CD14-positive monocyte (primary cell): ENCODE measurements at regions not wholly inside any gene's neighbourhood (a gene's known extent, or its start where the extent isn't known, plus 50 kb on each side); places are given as distances from the start of the nearest gene placed in this dataset.
"Not testable (repeated sequence)": the region's sequence is repeated elsewhere in the genome, so short reads cannot be mapped to it uniquely, and the experiment has no call there.

Source experiments
- DNase-seq, 3 donors: peaks; one replicate each; pipeline ENCODE4 v3.0.0-alpha.2; 2011 to 2022
- H2AFZ ChIP-seq: 2 replicates; pipeline ENCODE4 v1.6.0; 2012; ENCODE audit warnings: mild to moderate bottlenecking, low read depth, low read length, inconsistent platforms; ENCODE audit not compliant: insufficient read depth, poor library complexity, severe bottlenecking
- H3K27ac ChIP-seq, 2 donors: 1 replicate in 1 of 2; 2 replicates in 1 of 2; pipeline ENCODE4 v1.5.1; 2012 to 2013; ENCODE audit warnings: low read length in 2 of 2, control low read depth in 1 of 2, inconsistent platforms in 1 of 2, low read depth in 1 of 2, mild to moderate bottlenecking in 1 of 2
- H3K27me3 ChIP-seq, 2 donors: one replicate each; pipeline versions ENCODE4 v1.6.0 to v1.6.1; 2011 to 2013; ENCODE audit warnings: low read length in 2 of 2; ENCODE audit not compliant: control insufficient read depth in 2 of 2, insufficient read depth in 2 of 2
- H3K36me3 ChIP-seq, 2 donors: replicated peaks in 1 of 2; 1 replicate in 1 of 2; 2 replicates in 1 of 2; pipeline versions ENCODE4 v1.5.1 to v1.6.1; 2012 to 2013; ENCODE audit warnings: low read length in 2 of 2, control low read depth in 1 of 2, inconsistent platforms in 1 of 2, mild to moderate bottlenecking in 1 of 2; ENCODE audit not compliant: insufficient read depth in 2 of 2, control insufficient read depth in 1 of 2
- H3K4me1 ChIP-seq, 2 donors: 1 replicate in 1 of 2; 2 replicates in 1 of 2; pipeline versions ENCODE4 v1.5.1 to v1.6.1; 2012 to 2013; ENCODE audit warnings: low read length in 2 of 2, control low read depth in 1 of 2, inconsistent platforms in 1 of 2, mild to moderate bottlenecking in 1 of 2, moderate library complexity in 1 of 2; ENCODE audit not compliant: insufficient read depth in 2 of 2, control insufficient read depth in 1 of 2
- H3K4me2 ChIP-seq: replicated peaks from 2 replicates; pipeline ENCODE3; 2012; ENCODE audit warnings: low read length, moderate library complexity, mild to moderate bottlenecking; ENCODE audit not compliant: poor library complexity, severe bottlenecking; ENCODE audit errors: extremely low read depth
- H3K4me3 ChIP-seq, 3 experiments: fragments of 200-600 bp in 1 of 3; sonication (generic) in 1 of 3; replicated peaks in 1 of 3; 1 replicate in 2 of 3; 2 replicates in 1 of 3; pipeline ENCODE4 v1.5.1; 2011 to 2013; ENCODE audit warnings: low read length in 3 of 3, mild to moderate bottlenecking in 3 of 3, control low read depth in 2 of 3, low read depth in 2 of 3, inconsistent platforms in 1 of 3, moderate library complexity in 1 of 3
- H3K79me2 ChIP-seq: 2 replicates; pipeline ENCODE4 v1.6.0; 2012; ENCODE audit warnings: mild to moderate bottlenecking, control low read depth, inconsistent platforms, low read length, moderate library complexity; ENCODE audit not compliant: insufficient read depth
- H3K9ac ChIP-seq: 2 replicates; pipeline ENCODE4 v1.6.0; 2017; ENCODE audit warnings: low read length, mild to moderate bottlenecking; ENCODE audit not compliant: insufficient read depth, poor library complexity, severe bottlenecking
- H3K9me3 ChIP-seq, 2 donors: replicated peaks in 1 of 2; 1 replicate in 1 of 2; 2 replicates in 1 of 2; pipeline versions ENCODE4 v1.5.1 to v1.6.1; 2012 to 2013; ENCODE audit warnings: low read length in 2 of 2, control low read depth in 1 of 2; ENCODE audit not compliant: control insufficient read depth in 1 of 2, insufficient read depth in 1 of 2
- H4K20me1 ChIP-seq: 2 replicates; pipeline ENCODE4 v1.6.0; 2012; ENCODE audit warnings: mild to moderate bottlenecking, low read length, control low read depth, moderate library complexity; ENCODE audit not compliant: insufficient read depth
- H3K27ac Mint-ChIP-seq, 7 donors: one replicate each; pipeline ENCODE4 v1.8.0; 2020; ENCODE audit warnings: mild to moderate bottlenecking in 7 of 7, mixed read lengths in 7 of 7, moderate library complexity in 6 of 7, inconsistent platforms in 2 of 7
- H3K27me3 Mint-ChIP-seq, 3 donors: one replicate each; pipeline ENCODE4 v1.8.0; 2021 to 2022; ENCODE audit warnings: low read depth in 3 of 3, mild to moderate bottlenecking in 3 of 3, mixed read lengths in 3 of 3, moderate library complexity in 3 of 3, inconsistent platforms in 1 of 3
- H3K36me3 Mint-ChIP-seq, 2 donors: one replicate each; pipeline ENCODE4 v1.8.0; 2020; ENCODE audit warnings: mixed read lengths in 2 of 2, inconsistent platforms in 1 of 2, mild to moderate bottlenecking in 1 of 2
- H3K4me1 Mint-ChIP-seq: one replicate; pipeline ENCODE4 v1.8.0; 2020; ENCODE audit warnings: mild to moderate bottlenecking, mixed read lengths
- H3K4me3 Mint-ChIP-seq, 2 donors: one replicate each; pipeline ENCODE4 v1.8.0; 2020; ENCODE audit warnings: mild to moderate bottlenecking in 2 of 2, mixed read lengths in 2 of 2, moderate library complexity in 1 of 2
- H3K9me3 Mint-ChIP-seq, 7 donors: one replicate each; pipeline ENCODE4 v1.8.0; 2020 to 2022; ENCODE audit warnings: mixed read lengths in 7 of 7, mild to moderate bottlenecking in 6 of 7, moderate library complexity in 6 of 7, inconsistent platforms in 2 of 7
- CTCF ChIP-seq: fragments of 200-600 bp; IDR thresholded peaks from one replicate; pipeline ENCODE4 v1.8.0; 2022; ENCODE audit warnings: antibody characterized with exemption, mild to moderate bottlenecking
- WGBS: methylation state at CpG from one replicate; pipeline ENCODE4 v1.1.5; 2013; ENCODE audit warnings: missing lambda C conversion rate; ENCODE audit not compliant: insufficient coverage; 5-methylcytosine and 5-hydroxymethylcytosine counted together
- intact Hi-C, 2 donors: fragments of 100-400 bp; cut with micrococcal nuclease; formaldehyde crosslinking; loops; one replicate each; pipeline versions ENCODE4 v1.15.0 to v1.15.1; 2023

DNA sequence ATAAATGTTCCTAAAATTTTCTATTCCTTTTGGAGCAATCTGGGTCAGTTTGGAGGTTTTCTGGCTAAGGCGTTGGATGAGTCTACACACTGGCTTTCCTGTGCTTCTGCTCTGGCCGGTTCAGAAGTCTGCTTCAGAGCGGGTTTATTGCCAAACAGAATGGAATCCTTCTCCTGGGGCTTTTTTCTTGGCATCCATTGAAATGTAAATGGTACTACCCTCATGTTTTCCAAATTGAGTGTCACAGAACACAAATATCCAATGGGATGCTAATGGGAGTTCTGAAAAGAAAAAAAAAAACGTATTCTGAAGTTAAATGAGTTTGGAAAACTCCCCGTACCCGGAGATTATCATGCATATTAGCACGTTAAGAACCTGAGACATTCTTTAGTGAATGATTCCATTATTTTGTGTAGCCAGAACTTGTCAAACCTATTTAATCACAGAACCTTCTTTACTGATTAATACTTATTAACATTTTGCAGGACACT lies 930.3 kb downstream of the QKI start:
- peaks cover 7 to 31% (median 16%) of the 10 kb centered on the region in 7 donors for H3K9me3 Mint-ChIP-seq
- H3K27me3 Mint-ChIP-seq: no peaks in the 10 kb centered on the region
- no peak overlapping the region for H3K4me2 ChIP-seq
- WGBS: 90% methylated on average over 2 of the region's 7 CpGs
- H3K27ac ChIP-seq: no peak overlapping the region
- no peaks in the 10 kb centered on the region for H3K36me3 ChIP-seq
- DNase-seq: no peak
- H3K36me3 Mint-ChIP-seq: no peaks in the 10 kb centered on the region
- no peak overlapping the region for H3K4me3 ChIP-seq
- H2AFZ ChIP-seq: no peak overlapping the region
- no peaks in the 10 kb centered on the region for H3K79me2 ChIP-seq
- no peak overlapping the region for H3K9ac ChIP-seq
- H3K27me3 ChIP-seq: no peaks in the 10 kb centered on the region
- no peak for TF ChIP-seq CTCF
- H3K4me3 Mint-ChIP-seq: no peak overlapping the region
- H3K4me1 ChIP-seq: no peaks in the 10 kb centered on the region
- no peaks in the 10 kb centered on the region for H3K4me1 Mint-ChIP-seq
- H3K27ac Mint-ChIP-seq: no peak overlapping the region
- peaks cover 17 to 26% of the 10 kb centered on the region in 2 donors for H3K9me3 ChIP-seq
- no peaks in the 10 kb centered on the region for H4K20me1 ChIP-seq
- intact Hi-C loops: no loop called here

DNA sequence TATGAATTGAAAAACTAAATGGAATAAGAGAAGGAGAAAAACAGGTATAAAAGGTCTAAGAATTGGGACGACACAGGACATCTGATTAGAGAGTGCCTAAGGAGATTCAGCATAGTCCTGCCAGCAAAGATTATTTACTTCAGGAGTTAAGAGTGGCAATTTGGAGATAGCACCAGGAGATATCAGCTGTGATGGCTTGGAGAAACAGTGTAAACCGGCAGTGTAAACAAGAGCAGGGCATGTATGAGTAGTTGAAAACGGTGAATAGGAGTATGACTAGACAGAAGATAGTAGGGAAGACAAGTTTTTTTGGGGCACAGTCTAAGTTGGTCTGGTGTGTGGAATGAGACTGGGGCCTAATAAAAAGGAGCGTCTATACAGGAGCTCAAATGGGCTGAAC lies 924.9 kb downstream of the QKI start:
- H3K9ac ChIP-seq, DNase-seq, H3K4me2 ChIP-seq, H3K4me1 ChIP-seq, H3K27me3 ChIP-seq, H3K36me3 ChIP-seq, H3K4me3 Mint-ChIP-seq, H2AFZ ChIP-seq, H3K27ac ChIP-seq, H3K4me1 Mint-ChIP-seq, H3K27ac Mint-ChIP-seq, H3K79me2 ChIP-seq, H3K4me3 ChIP-seq, intact Hi-C loops, H4K20me1 ChIP-seq, H3K27me3 Mint-ChIP-seq, H3K36me3 Mint-ChIP-seq: not testable (repeated sequence)
- 87% methylated on average over 3 of the region's 4 CpGs for WGBS
- H3K9me3 ChIP-seq: peaks cover 20 to 38% of the 10 kb centered on the region in 2 donors
- peaks cover 16 to 46% (median 24%) of the 10 kb centered on the region in 7 donors for H3K9me3 Mint-ChIP-seq
